ENCODE measurements at regions not wholly inside any gene's neighbourhood (a gene's known extent, or its start where the extent isn't known, plus 50 kb on each side); places are given as distances from the start of the nearest gene placed in this dataset.

DNA sequence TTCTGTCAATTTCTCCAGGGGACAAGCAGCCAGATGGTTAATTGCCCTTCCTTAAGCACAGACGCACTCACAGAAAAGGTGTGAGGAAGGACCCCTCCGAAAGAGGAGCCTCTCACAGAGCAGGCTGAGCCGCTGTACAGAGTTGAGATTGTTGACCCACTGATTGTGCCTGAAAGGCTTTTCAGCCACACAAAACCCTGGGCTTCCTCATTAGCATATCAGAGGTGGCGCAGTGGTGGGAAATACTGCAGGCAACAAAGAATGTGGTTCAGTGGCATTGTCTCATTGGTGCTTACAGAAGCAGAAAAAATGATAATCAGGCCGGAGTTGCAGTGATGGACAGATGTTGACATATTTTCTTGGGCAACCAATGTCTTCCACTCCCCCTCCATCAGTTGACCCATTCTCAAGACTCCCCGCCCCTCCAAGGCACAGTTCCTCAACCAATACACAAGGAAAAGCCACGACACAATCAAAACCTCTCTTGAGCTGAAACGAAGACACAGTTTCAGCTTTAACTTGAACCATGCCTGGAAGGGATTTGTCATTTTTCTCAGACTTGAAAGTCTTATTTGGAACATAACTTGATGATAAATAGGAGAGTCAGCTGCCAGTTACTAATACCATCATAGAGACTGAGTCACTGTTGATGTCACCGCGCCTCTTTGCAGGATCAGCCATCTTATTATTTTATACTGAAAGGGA is 53.1 kb downstream of the ATXN3L start:
- DNase-seq (ENCODE audit: low spot score) (no peak), FAIRE-seq (no peak)

DNA sequence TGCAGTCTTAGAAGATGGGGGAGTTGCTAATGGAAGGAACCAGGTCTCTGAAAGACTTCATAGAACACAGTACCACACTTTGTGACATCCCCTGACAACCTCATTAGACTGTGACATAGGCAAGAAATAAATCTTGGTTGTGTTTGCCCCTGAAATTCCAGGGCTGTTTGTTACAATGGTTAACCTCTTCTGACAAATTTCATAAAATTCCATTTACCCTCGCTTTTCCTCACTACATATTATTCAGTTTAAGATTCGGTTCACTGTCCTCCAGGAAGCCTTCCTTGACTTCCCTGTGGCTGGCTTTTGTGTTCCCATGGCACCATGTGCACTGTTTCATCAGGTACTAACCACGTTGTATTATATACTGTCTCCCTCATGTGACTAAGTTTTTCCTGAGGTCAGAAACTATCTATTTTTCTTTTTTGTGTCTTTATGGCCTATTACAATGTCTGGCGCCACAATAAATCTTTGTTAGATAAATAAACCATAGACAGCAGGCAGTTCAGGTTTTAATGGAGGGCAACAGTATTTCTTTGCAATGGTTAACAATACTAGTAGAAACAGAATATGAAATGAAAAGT is 54.2 kb downstream of the ATXN3L start:
- DNase-seq (ENCODE audit: low spot score) (no peak), FAIRE-seq (no peak)

DNA sequence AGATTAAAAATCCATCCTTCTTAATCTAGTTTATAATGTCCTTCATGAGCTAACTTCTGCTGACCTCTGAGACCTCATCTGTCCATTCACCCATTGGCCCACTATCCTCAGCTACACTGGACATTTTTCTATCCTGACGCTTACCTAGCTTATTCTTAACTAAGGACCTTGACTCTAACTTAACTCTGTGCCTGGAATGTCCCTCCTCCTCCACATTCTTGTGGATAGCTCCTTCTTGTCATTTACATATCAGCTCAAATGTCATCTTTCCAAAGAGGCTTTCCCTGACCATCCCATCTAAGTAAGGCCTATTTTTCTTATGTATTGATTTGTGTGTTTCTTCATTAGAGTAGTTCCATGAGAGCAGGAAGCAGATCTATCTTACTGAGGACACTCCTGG is 54.7 kb downstream of the ATXN3L start:
- no peak for FAIRE-seq
- DNase-seq (ENCODE audit: low spot score): no peak

DNA sequence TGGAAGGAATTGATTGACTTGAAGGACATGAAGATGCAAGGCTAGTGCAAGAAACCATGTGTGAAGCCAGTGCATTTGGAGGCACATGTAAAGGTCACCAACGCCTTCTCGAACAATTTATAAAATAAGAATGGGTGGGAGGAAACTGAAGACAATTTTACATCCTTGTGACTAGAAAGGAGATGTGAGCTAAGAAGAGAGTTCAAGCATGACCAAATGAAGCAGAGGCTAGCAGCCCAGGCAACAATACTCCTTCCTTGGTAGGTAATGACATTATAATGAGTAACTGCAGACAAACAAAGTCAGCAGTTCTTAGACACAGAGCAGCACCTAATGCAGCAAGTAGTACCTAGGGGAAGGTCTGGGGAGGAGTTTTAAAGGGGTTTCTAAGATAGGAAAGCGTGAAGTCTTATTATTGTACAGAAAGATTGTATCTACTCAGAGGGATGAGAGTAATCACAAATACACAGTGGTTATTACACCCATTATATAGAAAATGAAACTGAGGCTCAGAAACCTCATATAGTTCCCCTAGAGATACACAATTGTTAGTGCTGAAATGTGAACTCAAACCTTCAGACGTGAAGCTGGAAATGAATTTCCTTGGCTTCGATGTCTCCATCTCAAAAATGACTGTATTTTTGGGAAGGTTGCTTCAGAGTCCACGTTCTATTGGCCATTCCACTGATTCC is 56.1 kb downstream of the ATXN3L start:
- FAIRE-seq: no peak

DNA sequence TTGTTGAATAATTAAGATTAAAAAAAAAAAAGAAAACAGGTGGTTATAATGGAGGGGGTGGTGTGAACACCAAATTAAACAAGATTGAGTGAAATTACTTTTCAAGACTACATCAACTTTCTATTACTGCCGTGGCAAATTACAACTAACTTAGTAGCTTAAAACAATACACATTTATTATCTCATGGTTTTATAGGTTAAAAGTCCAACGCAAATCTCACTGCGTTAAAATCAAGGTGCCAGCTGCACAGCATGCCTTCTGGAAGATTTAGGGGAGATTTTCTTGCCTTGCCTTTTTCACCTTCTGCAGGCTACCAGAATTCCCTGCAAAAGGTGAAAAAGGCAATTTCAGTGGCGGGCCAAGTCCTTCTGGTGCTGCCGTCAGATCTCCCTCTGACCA is 58.5 kb downstream of the ATXN3L start:
- FAIRE-seq: no peak
- DNase-seq (ENCODE audit: low spot score): no peak

More for the DNA sequence above, 56.1 kb downstream of the ATXN3L start:
- no peak for DNase-seq (ENCODE audit: low spot score)

DNA sequence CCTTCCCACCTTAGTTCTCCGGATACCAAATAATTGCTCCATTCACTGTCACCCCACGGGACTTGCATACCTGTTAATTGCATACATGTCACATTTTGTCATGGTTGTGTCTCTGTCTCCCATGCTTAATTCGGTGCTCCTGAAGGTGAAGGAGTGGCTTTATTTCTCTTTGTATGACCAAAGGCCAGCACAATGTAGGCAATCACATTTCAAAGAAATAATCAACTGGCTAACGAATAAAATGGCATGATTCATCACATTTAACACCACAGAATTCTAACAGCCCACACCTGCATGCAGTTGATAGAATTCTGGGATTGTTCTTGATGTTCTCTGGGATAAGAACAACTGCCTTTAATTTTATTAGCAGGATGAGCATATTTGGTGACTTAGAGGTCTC is 59.3 kb downstream of the ATXN3L start:
- FAIRE-seq (no peak), DNase-seq (ENCODE audit: low spot score) (no peak)

DNA sequence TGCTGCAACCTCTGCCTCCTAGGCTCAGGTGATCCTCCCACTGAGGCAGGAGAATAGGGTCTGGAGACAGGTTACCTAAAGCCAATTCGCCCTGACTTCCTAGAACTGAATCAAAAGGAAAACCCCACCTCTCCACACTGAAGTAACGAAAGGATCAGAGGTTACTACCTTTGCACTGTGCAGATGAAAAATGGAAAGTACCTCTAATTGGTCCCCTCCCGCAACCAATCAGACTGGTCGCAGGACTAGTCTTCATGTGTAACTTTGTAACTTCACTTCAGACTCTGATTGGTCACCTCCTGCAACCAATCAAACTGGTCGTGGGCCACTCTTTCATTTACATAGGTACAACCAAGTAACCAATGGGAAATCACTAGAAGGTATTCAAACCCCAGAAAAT is 61.1 kb downstream of the ATXN3L start:
- FAIRE-seq (no peak), DNase-seq (ENCODE audit: low spot score) (no peak)

DNA sequence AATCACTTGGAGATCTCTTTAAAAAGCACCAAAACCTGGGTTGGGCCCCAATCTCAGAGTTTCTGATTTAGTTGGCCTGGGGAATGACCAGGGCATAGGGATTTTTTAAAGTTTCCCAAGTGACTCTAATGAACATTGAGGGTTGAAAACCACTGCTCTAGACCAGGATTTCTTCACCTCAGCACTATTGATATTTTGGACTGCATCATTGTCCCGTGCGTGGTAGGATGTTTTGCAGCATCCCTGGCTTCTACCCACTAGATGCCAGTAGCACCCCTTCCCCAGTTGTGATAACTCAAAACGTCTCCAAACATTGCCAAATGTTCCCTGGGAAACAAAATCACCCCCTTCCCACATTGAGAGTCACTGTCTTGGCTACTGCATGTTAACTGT is 61.8 kb downstream of the ATXN3L start:
- no peak for FAIRE-seq

DNA sequence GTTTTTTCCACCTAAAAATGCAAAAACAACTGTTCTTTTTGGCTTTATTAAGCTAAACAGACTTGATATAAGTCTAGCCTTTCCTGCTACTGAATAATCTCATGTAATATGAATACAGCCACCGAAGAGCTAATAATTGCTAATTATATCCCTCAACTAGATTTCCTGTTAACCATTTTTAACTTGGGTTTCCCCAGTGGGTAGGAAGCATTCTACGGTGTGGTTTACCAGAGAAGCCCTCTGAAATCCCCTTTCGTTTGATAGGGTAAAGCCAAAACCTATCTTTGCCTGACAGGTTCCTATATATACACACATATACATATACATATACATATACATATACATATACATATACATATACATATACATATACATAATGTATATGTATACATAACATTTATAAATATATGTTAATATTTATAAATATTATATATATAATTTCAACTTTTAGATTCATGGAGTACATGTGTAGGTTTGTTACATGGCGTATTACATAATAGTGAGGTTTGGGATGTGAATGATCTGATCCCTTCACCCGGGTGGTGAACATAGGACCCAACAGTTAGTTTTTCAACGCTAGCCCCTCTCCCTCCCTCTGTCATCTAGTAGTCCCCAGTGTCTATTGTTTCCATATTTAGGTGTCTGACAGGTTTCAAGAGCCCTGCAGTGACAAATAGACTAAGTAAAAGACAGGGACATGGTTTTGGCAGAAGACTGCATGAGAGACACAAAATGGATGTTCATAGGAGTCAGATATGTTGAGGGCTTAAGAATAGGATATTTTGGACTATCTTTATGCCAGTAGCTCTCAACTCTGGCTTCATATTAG is 62.4 kb downstream of the ATXN3L start:
- DNase-seq (ENCODE audit: low spot score) (no peak), FAIRE-seq (no peak)

More for the DNA sequence above, 61.8 kb downstream of the ATXN3L start:
- no peak for DNase-seq (ENCODE audit: low spot score)

DNA sequence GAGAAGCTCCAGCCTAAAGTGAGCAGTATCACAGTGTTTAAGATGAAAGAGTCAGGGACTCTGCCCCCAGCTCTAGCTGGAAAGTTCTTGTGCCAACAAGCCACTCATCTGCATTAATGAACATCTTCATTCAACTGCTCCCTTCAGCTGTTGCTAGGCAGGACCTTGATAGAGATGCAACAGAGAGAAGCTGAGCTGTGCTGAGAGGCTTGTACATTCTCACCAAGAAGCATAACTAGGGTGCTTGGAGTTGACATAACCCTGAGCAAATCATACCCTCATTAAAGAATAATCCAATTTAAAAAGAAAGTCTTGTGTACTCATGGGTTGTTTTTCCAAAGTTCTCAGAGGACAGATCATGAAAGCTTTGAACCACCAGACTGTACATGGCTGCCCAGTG is 63.2 kb downstream of the ATXN3L start:
- no peak for DNase-seq (ENCODE audit: low spot score)
- FAIRE-seq: no peak

DNA sequence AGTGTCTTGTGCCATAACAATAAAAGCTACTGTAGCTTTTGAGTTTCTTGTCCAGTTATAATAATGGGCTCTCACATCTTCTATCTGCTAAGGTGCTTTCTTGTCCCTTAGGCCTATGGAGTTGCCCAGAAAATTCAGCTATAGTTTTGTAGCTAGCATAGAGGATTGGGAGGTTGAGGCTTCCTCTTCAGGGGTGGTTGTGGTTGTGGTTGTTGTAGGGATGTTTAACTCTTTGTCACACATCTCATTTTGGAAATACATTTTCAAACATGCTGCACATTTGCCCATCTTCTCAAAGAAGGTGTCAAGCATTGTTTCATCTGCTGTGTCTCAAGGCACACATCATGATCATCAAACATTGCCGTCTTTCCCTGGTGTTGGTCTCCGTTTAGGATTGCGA is 65.0 kb downstream of the ATXN3L start:
- FAIRE-seq (no peak), DNase-seq (ENCODE audit: low spot score) (no peak)

DNA sequence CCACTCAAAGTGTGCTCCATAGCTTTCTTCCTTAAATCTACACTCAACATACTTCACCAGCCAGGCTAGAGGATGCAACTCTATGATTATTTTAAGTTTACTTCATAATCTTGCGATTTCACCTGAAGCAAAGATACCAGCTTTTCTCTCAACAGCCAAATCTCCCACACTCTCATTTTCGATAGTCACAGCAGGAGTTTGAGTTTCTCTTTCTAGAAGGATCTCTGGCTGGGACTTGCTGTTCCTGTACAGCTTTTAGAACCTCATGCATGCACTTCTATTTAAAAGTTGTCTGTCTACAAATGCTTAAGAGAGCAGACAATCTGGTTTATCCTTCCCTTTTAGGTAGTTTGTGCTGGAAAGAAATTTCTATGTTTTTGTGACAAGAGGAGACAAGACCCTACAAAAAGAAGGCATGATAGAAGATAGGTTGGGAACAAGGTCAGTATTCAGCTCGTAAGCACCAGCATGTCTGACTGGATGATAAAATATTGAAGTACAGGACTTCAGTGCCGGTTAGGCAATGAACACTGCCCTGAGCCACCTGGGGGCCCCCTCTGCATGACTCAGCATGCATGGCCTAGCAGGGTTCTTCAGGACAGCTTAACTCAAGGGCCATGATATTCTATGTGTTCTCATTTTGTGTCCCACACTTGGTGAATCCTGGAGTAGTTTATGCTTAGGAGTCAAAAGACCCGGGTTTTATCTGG is 65.6 kb downstream of the ATXN3L start:
- DNase-seq (ENCODE audit: low spot score): peak; percentile 7
- no peak for FAIRE-seq

DNA sequence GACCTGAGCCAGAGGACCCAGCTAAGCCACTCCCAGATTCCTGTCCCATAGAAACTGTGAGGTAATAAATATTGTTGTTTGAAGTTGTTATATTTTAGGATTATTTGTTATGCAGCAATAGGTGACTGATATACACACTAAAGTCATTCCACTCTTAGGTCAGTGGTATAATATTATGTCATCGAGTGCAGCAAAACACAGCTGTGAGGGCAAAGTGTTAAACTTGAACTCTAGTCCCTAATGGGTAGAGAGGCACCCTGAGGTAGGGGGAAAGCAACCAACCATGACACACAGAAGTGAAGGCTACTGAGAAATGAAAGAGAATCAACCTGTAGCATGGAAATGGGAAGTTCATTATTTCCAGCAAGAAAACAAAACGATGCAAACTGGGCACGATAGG is 66.6 kb downstream of the ATXN3L start:
- FAIRE-seq: no peak
- DNase-seq (ENCODE audit: low spot score): no peak

DNA sequence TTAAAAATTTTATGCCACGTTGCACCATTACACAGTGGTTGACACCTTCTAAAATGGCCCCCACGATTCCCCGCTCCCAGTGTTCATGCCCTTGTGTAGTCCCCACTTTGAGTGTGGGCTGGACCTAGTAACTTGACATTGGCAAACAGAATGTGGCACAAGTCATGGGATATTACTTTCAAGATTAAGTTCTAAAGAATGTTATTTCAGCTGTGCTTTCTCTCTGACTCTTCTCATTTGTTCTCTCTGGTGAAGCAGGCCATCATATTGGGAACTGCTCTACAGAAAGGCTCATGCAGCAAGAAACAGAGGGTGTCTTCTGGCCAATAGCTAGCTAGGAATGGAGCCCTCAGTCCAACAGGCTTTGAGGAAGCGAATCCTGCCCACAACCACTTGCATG is 67.1 kb downstream of the ATXN3L start:
- no peak for FAIRE-seq
- DNase-seq (ENCODE audit: low spot score): no peak

DNA sequence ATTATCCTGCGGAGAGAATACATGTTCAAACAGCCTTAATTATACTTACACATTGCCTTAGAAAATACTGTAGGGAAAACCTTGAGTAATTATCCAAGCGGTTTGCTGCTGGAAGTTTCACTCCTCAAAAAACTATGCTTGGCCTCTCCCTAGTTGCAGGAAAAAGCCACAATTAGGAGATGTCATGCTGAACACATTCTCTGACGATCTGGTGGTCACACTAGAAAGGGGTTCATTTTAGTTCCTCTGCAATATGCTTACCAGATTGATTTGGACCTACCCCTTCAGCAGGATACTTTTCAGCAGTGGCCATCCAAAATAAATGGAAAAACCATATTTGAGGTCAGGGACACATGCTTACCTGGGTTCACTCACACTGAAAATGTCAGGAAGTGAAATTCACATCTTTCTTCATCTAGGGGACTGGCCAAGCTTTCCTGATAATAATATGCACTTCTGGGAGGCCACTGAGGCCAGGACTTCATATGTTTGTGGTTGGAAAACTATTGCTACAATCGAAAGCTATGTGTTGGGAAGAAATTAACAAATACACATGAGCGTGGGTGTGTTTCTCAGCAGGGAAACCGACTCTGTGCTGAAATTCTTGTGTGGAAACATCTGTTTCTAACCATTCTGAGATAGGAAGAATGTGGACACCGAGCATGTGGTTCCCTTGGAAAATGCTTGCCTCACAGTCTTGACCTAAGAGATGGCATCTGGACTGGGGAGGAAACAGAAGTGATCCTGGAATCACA is 68.8 kb downstream of the ATXN3L start:
- DNase-seq (ENCODE audit: low spot score): no peak
- FAIRE-seq: no peak

DNA sequence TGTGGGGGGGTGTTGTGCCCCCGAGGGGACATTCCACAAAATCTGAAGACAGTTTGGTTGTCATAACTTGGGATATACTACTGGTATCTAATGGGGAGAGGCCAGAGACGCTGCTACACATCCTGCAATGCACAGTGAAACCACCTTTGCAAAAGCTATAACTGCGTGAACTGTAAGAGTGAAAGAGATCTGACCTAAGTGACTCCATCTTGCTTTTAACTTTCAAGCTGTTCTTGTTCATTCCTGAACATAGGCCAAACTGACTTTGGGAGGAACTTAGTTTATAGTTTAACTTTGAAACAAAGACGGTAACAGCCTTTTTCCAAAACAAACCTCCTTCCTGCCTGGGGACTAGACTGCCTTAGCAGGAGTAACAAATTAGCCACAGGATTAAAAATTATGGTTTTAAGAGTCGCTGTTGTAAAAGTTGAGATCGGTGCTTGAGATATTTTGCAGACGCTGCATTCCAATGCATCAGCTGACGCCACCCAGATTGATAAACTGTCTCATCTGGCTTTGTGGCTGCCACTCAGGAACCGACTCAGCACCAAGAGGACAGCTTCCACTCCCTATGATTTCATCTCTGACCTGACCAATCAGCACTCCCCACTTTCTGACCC is 70.9 kb downstream of the ATXN3L start:
- DNase-seq (ENCODE audit: low spot score): no peak
- no peak for FAIRE-seq

DNA sequence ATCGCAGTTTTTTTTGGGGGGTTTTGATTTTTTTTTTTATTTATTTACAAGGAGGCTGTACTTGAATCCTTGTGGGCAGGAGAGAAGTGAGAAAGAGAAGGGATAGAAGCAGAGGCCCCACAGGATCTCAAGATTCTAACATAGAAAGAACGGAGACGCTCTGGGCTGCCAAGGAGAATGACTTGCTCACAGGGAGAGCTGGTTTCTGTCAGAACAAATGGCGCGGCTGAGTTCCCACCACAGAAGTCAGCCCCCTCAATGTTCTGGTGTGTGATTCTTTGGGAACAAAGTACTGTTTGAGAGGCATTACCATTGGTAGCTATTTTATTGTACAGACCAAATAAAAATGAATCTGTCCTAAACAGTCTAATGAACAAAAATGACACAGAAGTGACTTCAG is 80.6 kb downstream of the ATXN3L start:
- DNase-seq (ENCODE audit: low spot score): no peak
- FAIRE-seq: no peak

DNA sequence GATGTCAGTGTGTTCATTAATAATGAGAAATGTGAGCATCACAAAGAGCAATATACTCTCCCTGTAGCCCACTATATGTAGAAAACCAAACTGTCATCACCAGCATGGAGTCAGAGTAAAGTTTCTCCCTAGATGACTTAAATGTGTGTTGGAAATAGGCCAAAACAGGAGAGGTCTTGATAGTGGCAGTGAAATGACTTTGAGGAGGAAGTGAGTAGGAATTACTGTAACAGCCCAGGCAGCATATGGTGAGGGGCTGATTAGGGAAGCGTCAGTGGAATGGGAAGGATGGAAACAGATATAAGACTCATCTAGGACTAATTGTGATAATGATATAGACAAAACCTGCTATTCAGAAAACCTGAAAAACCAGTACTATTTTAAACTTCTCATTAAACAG is 83.9 kb downstream of the ATXN3L start:
- no peak for DNase-seq (ENCODE audit: low spot score)
- FAIRE-seq: no peak

DNA sequence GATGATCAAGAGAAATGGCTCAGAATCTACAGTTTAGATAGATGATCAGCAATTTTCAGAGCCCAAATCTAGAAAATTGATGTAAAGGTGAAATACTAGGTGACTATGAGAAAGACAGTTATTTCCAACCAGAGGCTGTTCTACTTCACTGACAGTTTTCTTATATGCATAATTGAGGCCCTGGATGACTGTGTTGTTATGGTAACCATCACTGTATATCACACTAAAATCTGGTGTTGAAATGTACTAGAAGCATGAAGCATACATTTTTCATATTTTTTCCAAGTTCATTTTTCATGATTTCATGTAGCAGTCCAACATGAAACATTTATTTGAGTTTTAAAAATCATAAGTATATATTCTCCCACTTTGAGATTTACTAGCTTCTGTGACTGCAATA is 87.4 kb downstream of the ATXN3L start:
- DNase-seq (ENCODE audit: low spot score): no peak
- FAIRE-seq: no peak

DNA sequence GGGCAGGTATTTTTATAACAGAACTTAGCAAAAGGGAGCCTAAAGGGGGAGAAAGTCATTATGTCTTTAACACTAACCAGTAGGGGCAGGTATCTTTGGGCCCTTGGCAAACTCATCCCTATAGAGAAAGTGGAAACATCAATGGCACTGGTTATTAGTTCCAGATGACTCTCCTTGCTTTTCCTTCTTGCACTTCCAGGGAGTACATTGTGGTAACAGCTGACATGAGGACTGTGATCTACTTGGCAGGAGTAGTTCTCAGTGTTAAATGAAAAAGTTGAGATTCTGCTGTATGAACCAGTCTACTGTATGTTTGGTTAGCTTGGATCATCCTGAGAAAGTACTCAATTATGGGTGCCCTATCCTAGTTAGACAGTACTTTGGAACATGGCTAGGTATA is 93.6 kb downstream of the ATXN3L start:
- no peak for DNase-seq (ENCODE audit: low spot score)
- no peak for FAIRE-seq
